T-cell (primary cell): ENCODE measurements at regions not wholly inside any gene's neighbourhood (a gene's known extent, or its start where the extent isn't known, plus 50 kb on each side); places are given as distances from the start of the nearest gene placed in this dataset.

ENCODE experiments used
- ATAC-seq, 4 experiments: fragments of 200-7000 bp in 3 of 4; fragments of 150-1000 bp in 1 of 4; cut with Tn5 transposase; replicated peaks in 1 of 4; 1 replicate in 3 of 4; 2 replicates in 1 of 4; pipeline ENCODE4 v1.10.0; 2021; ENCODE audit warnings: moderate library complexity in 3 of 4, mild to moderate bottlenecking in 2 of 4, moderate number of reproducible peaks in 1 of 4
- CTCF ChIA-PET, 2 donors: fragments of 300-600 bp; sonication (Branson Sonifier 250); formaldehyde crosslinking; loops; one replicate each; lab custom pipeline; 2022; ENCODE audit warnings: antibody characterized with exemption in 2 of 2; lab: Charles Lee
- POLR2A ChIA-PET, 2 donors: fragments of 300-600 bp; sonication (Branson Sonifier 250); formaldehyde crosslinking; loops; one replicate each; lab custom pipeline; 2022; ENCODE audit warnings: antibody characterized with exemption in 2 of 2; lab: Charles Lee
- DNase-seq, 35 experiments: peaks; one replicate each; pipeline versions ENCODE4 v3.0.0 to v3.0.0-alpha.2; 2013 to 2023
- H3K27ac ChIP-seq: one replicate; pipeline ENCODE4 v1.5.1; 2013; ENCODE audit warnings: low read length
- H3K27me3 ChIP-seq, 2 experiments: replicated peaks in 1 of 2; 1 replicate in 1 of 2; 2 replicates in 1 of 2; pipeline versions ENCODE4 v1.6.1 to v1.7.0; 2013; ENCODE audit warnings: low read length in 1 of 2, mixed read lengths in 1 of 2; ENCODE audit not compliant: control insufficient read depth in 2 of 2, insufficient read depth in 2 of 2; ENCODE audit errors: extremely low read depth in 1 of 2
- H3K36me3 ChIP-seq, 2 donors: 1 replicate in 1 of 2; 2 replicates in 1 of 2; pipeline versions ENCODE4 v1.6.1 to v1.7.0; 2013; ENCODE audit warnings: low read length in 1 of 2; ENCODE audit not compliant: control insufficient read depth in 2 of 2, insufficient read depth in 1 of 2; ENCODE audit errors: extremely low read depth in 1 of 2
- H3K4me1 ChIP-seq, 2 experiments: 1 replicate in 1 of 2; 2 replicates in 1 of 2; pipeline versions ENCODE4 v1.6.1 to v1.7.0; 2013; ENCODE audit warnings: low read length in 2 of 2, mixed read lengths in 1 of 2; ENCODE audit not compliant: insufficient read depth in 2 of 2, control insufficient read depth in 1 of 2; ENCODE audit errors: extremely low read depth in 1 of 2
- H3K4me3 ChIP-seq, 2 donors: 1 replicate in 1 of 2; 2 replicates in 1 of 2; pipeline versions ENCODE4 v1.5.1 to v1.7.0; 2013; ENCODE audit warnings: mild to moderate bottlenecking in 2 of 2, low read length in 1 of 2, moderate library complexity in 1 of 2; ENCODE audit not compliant: control insufficient read depth in 1 of 2; ENCODE audit errors: extremely low read depth in 1 of 2
- H3K9me3 ChIP-seq: 2 replicates; pipeline ENCODE4 v1.7.0; 2013
- H3K27ac Mint-ChIP-seq, 2 donors: one replicate each; pipeline ENCODE4 v1.8.0; 2020 to 2021; ENCODE audit warnings: mild to moderate bottlenecking in 2 of 2, mixed read lengths in 2 of 2
- H3K27me3 Mint-ChIP-seq, 2 donors: one replicate each; pipeline ENCODE4 v1.8.0; 2021 to 2022; ENCODE audit warnings: mixed read lengths in 2 of 2
- H3K36me3 Mint-ChIP-seq: one replicate; pipeline ENCODE4 v1.8.0; 2021; ENCODE audit warnings: mixed read lengths
- H3K4me1 Mint-ChIP-seq, 3 donors: one replicate each; pipeline ENCODE4 v1.8.0; 2020 to 2022; ENCODE audit warnings: mixed read lengths in 3 of 3, mild to moderate bottlenecking in 1 of 3
- H3K4me3 Mint-ChIP-seq, 3 donors: one replicate each; pipeline ENCODE4 v1.8.0; 2020 to 2022; ENCODE audit warnings: mild to moderate bottlenecking in 3 of 3, mixed read lengths in 3 of 3, moderate library complexity in 3 of 3
- H3K9me3 Mint-ChIP-seq, 3 donors: one replicate each; pipeline ENCODE4 v1.8.0; 2020 to 2022; ENCODE audit warnings: mixed read lengths in 3 of 3
- WGBS: methylation state at CpG from one replicate; pipeline ENCODE4 v1.1.5; 2013; ENCODE audit warnings: missing lambda C conversion rate; ENCODE audit not compliant: insufficient coverage; 5-methylcytosine and 5-hydroxymethylcytosine counted together

DNA sequence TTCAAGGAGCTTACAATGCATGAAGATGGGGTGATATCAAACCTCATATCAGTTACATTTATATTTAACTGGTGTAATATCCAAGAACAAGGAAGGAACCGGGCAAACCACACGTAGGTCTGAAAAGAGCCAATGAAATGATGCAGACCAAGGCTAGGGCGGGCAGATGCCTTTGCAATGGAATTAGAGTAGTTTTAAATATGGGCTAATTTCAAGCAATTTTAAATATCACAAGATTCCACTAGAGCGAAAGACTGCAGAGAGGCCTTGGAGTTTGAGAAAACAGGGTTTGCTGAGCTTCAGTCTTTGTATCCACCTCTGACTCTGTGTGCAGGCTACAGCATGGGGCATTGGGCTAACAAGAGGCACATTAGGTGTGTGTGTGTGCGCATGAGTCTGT is 53.9 kb upstream of the ZNF536 start:
- ChIA-PET CTCF (no interaction called here), POLR2A (no interaction called here)
- no peak overlapping the region for H3K27ac ChIP-seq
- Mint-ChIP-seq H3K4me1 (no peaks in the 10 kb centered on the region), H3K4me3 (no peak overlapping the region), H3K27ac (no peak overlapping the region), H3K27me3 (peaks cover 3 to 4% of the 10 kb centered on the region in 2 donors), H3K36me3 (no peaks in the 10 kb centered on the region), H3K9me3 (peaks cover 4% of the 10 kb centered on the region in 3 donors)
- H3K36me3 ChIP-seq: no peaks in the 10 kb centered on the region
- ATAC-seq (no peak), DNase-seq (no peak)
- no peaks in the 10 kb centered on the region for H3K9me3 ChIP-seq
- no CpG with 5 or more reads among the region's 5 CpGs for WGBS
- H3K4me3 ChIP-seq: no peak overlapping the region
- H3K27me3 ChIP-seq: peaks cover 0 to 14% of the 10 kb centered on the region in 2 experiments
- no peaks in the 10 kb centered on the region for H3K4me1 ChIP-seq

DNA sequence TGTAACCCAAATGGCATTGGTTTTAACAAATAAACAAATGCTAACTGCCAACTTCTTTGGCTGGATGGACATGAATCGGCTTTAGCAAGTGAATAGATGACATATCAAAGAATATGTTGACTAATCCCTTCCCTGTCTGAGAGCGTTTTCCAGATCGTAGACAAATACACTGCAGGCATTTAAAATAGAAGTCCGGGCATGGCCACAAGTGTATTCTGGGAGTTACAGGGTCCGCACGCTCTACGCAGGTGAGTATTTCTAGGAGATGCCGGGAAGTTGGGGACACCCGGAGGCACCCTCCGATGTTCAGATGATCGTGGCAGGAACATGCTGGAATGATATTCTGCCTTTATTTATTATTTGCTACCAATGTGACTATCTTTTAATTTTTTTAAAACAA is 53.2 kb upstream of the ZNF536 start:
- ATAC-seq (no peak), DNase-seq (no peak)
- no peaks in the 10 kb centered on the region for H3K36me3 ChIP-seq
- H3K4me1 ChIP-seq: no peaks in the 10 kb centered on the region
- peaks cover 0 to 14% of the 10 kb centered on the region in 2 experiments for H3K27me3 ChIP-seq
- no peak overlapping the region for H3K27ac ChIP-seq
- no peak overlapping the region for H3K27ac Mint-ChIP-seq
- H3K27me3 Mint-ChIP-seq: peaks cover 3 to 4% of the 10 kb centered on the region in 2 donors
- POLR2A ChIA-PET: interaction anchor here in 1 of 2 donors (0.6 to 0.7 kb wide), 2 partner anchors 22 to 42 kb away, joined by 3 to 6 read pairs; no protein-coding TSS in a partner anchor
- CTCF ChIA-PET: no interaction called here
- no peaks in the 10 kb centered on the region for H3K36me3 Mint-ChIP-seq
- peaks cover 4 to 7% (median 4%) of the 10 kb centered on the region in 3 donors for H3K9me3 Mint-ChIP-seq
- WGBS: no CpG with 5 or more reads among the region's 11 CpGs
- H3K4me3 ChIP-seq: no peak overlapping the region
- H3K9me3 ChIP-seq: no peaks in the 10 kb centered on the region
- H3K4me1 Mint-ChIP-seq: no peaks in the 10 kb centered on the region
- no peak overlapping the region for H3K4me3 Mint-ChIP-seq

DNA sequence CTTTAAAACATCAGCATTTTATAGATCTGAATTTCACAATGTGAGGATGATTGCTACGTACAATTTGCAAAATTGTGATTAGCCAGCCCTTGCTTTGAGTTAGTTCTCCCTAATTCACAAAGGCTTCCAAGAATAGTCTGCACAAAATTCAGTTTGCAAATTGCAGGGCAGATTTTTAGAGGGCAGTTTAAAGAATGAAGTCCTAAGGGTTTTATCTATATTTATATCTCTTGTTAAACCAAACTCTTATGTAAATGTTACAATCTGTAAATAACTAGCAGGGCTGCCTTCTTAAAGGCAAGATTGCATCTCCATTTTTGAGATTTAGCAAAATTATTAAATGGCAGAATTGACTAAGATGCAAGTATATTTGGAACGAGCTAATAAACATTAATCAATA is 52.8 kb upstream of the ZNF536 start:
- ATAC-seq: no peak
- Histone ChIP-seq H3K27ac (no peak overlapping the region), H3K9me3 (no peaks in the 10 kb centered on the region), H3K36me3 (no peaks in the 10 kb centered on the region), H3K4me1 (no peaks in the 10 kb centered on the region), H3K4me3 (no peak overlapping the region), H3K27me3 (peaks cover 0 to 10% of the 10 kb centered on the region in 2 experiments)
- DNase-seq: no peak
- Mint-ChIP-seq H3K27ac (no peak overlapping the region), H3K9me3 (peaks cover 4 to 10% (median 4%) of the 10 kb centered on the region in 3 donors), H3K36me3 (no peaks in the 10 kb centered on the region), H3K4me1 (no peaks in the 10 kb centered on the region), H3K27me3 (peaks cover 3 to 4% of the 10 kb centered on the region in 2 donors), H3K4me3 (no peak overlapping the region)
- ChIA-PET POLR2A (interaction anchor here in 1 of 2 donors (0.6 to 0.7 kb wide), 2 partner anchors 22 to 42 kb away, joined by 3 to 6 read pairs; no protein-coding TSS in a partner anchor), CTCF (no interaction called here)
- WGBS: no CpG with 5 or more reads among the region's 2 CpGs

DNA sequence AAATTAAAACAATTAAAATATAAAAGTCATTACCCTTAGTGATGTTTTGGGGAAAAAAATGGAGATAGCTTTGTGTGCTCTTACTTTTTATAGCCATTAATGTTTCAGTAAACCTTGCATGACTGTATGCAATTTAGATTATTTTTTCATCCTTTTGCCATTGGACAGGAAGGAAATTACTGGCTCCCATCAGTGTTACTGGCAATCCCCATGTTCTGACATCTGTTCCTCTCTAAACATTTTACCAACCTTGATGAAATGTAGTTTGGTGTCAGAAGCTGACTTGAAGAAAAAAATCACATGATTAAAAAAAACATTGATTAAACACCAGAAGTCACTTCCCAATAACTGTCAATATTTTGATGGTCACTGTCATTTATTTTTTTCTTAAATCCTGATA is 52.3 kb upstream of the ZNF536 start:
- ATAC-seq: no peak
- DNase-seq: no peak
- no peak overlapping the region for H3K4me3 ChIP-seq
- peaks cover 3% of the 10 kb centered on the region in 2 donors for H3K27me3 Mint-ChIP-seq
- H3K27me3 ChIP-seq: peaks cover 0 to 8% of the 10 kb centered on the region in 2 experiments
- no peaks in the 10 kb centered on the region for H3K36me3 ChIP-seq
- H3K4me1 ChIP-seq: no peaks in the 10 kb centered on the region
- no peak overlapping the region for H3K27ac ChIP-seq
- ChIA-PET CTCF (no interaction called here), POLR2A (interaction anchor here in 1 of 2 donors (0.6 kb wide), 1 partner anchor 41 kb away, joined by 6 read pairs; no protein-coding TSS in a partner anchor)
- H3K9me3 Mint-ChIP-seq: peaks cover 3 to 10% (median 4%) of the 10 kb centered on the region in 3 donors
- H3K27ac Mint-ChIP-seq: no peak overlapping the region
- H3K4me1 Mint-ChIP-seq: no peaks in the 10 kb centered on the region
- H3K36me3 Mint-ChIP-seq: no peaks in the 10 kb centered on the region
- H3K9me3 ChIP-seq: no peaks in the 10 kb centered on the region
- H3K4me3 Mint-ChIP-seq: no peak overlapping the region

DNA sequence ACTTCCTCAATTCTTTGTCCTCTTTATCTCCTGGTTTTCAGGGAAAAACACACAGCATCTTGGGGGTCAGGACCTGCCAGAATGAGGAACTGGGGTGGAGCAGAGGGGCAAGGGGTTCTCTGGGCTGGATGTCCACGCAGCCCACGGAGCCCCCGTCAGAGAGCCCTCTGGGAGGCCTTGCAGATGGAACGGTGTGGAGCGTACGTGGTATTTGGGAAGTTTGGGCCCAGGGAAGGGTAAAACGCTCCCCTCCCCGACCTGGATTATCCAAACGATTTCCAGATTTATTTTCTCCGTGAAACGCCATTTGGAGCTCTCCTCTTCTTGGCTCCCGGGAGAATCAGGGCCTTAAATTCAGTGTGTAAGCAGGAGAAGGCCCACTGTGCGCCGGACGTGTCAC is 51.7 kb upstream of the ZNF536 start:
- no peak for ATAC-seq
- no peak overlapping the region for H3K4me3 Mint-ChIP-seq

DNA sequence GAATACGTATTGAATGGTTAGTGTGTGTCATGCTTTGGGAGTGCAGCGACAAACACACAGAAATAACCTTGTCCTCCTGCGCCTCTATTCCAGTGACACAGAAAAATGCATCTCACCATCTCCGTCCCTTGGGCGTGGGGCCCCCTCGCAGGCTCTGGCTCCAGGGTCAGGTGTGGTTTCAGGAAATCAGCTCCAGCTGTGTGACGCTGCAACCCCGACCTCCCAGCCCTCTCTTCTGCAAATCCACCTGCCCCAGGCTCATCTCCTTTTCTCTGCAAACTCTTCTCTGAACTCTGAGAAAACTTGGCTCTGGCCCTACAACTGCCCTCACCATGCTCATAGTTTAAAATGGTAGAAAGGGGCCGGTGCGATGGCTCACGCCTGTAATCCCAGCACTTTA is 51.3 kb upstream of the ZNF536 start:
- no peak overlapping the region for H3K4me3 ChIP-seq
- no peaks in the 10 kb centered on the region for H3K9me3 ChIP-seq
- H3K4me3 Mint-ChIP-seq: no peak overlapping the region
- ATAC-seq (no peak), DNase-seq (no peak)
- H3K27ac Mint-ChIP-seq: no peak overlapping the region
- H3K36me3 ChIP-seq: no peaks in the 10 kb centered on the region
- CTCF ChIA-PET: no interaction called here
- WGBS: 89% methylated on average over 8 of the region's 11 CpGs
- H3K4me1 Mint-ChIP-seq: no peaks in the 10 kb centered on the region
- POLR2A ChIA-PET: no interaction called here
- no peaks in the 10 kb centered on the region for H3K4me1 ChIP-seq
- H3K27me3 ChIP-seq: peaks cover 0 to 8% of the 10 kb centered on the region in 2 experiments
- H3K27ac ChIP-seq: no peak overlapping the region
- H3K27me3 Mint-ChIP-seq: peaks cover 0 to 3% of the 10 kb centered on the region in 2 donors
- peaks cover 0 to 10% (median 0%) of the 10 kb centered on the region in 3 donors for H3K9me3 Mint-ChIP-seq
- no peaks in the 10 kb centered on the region for H3K36me3 Mint-ChIP-seq

More for the DNA sequence above, 51.7 kb upstream of the ZNF536 start:
- ChIA-PET CTCF (no interaction called here), POLR2A (no interaction called here)
- Mint-ChIP-seq H3K27me3 (peaks cover 0 to 3% of the 10 kb centered on the region in 2 donors), H3K9me3 (peaks cover 0 to 10% (median 0%) of the 10 kb centered on the region in 3 donors), H3K27ac (no peak overlapping the region), H3K36me3 (no peaks in the 10 kb centered on the region), H3K4me1 (no peaks in the 10 kb centered on the region)
- no peaks in the 10 kb centered on the region for H3K9me3 ChIP-seq
- no peaks in the 10 kb centered on the region for H3K36me3 ChIP-seq
- no peak for DNase-seq
- no peak overlapping the region for H3K4me3 ChIP-seq
- H3K27ac ChIP-seq: no peak overlapping the region
- H3K27me3 ChIP-seq: peaks cover 0 to 8% of the 10 kb centered on the region in 2 experiments
- 100% methylated on average over 3 of the region's 15 CpGs for WGBS
- no peaks in the 10 kb centered on the region for H3K4me1 ChIP-seq
